HCT116 (cell line): ENCODE measurements at regions not wholly inside any gene's neighbourhood (a gene's known extent, or its start where the extent isn't known, plus 50 kb on each side); places are given as distances from the start of the nearest gene placed in this dataset.

Source experiments
- ATAC-seq: fragments of 200-7000 bp; cut with Tn5 transposase; 2 replicates; pipeline ENCODE4 v1.9.1; 2020; ENCODE audit warnings: mild to moderate bottlenecking, moderate library complexity
- BruUV-seq: library from RNA; stranded (reverse); fragments of 400-500 nt; replicated peaks from 2 replicates; lab custom pipeline; 2021; lab: Mats Ljungman, UMichigan
- CTCF ChIA-PET: fragments of 300-600 bp; sonication (Branson Sonifier 250); formaldehyde crosslinking; loops from one replicate; lab custom pipeline; 2021; ENCODE audit warnings: antibody characterized with exemption; lab: Charles Lee
- POLR2A ChIA-PET: fragments of 300-600, 350-600 bp; sonication (Branson Sonifier 250); formaldehyde crosslinking; loops from one replicate; lab custom pipeline; 2021; ENCODE audit warnings: antibody characterized with exemption; lab: Charles Lee
- RAD21 ChIA-PET, 2 experiments: fragments of 300-600 bp; sonication (Branson Sonifier 250); formaldehyde crosslinking; loops; one replicate each; lab custom pipeline; 2023; ENCODE audit warnings: low total read pairs in 2 of 2; ENCODE audit not compliant: uncharacterized antibody in 2 of 2, unreplicated experiment in 2 of 2, low non-redundant PET in 1 of 2; lab: Charles Lee
- DNase-seq: peaks from one replicate; pipeline ENCODE4 v3.0.0-alpha.2; 2010; ENCODE audit warnings: low read depth, low spot score
- H2AFZ ChIP-seq: fragments of 200-600 bp; shearing (Covaris generic), sonication (generic); 2 replicates; pipeline ENCODE4 v1.6.1; 2017; ENCODE audit warnings: low read depth, mixed run types, mixed read lengths, antibody characterized with exemption, low read length; ENCODE audit not compliant: poor library complexity, severe bottlenecking
- H3K27ac ChIP-seq: 2 replicates; pipeline ENCODE4 v1.5.1; 2012; ENCODE audit warnings: low read depth, low read length
- H3K27me3 ChIP-seq: fragments of 200-600 bp; sonication (generic); 2 replicates; pipeline ENCODE4 v1.6.1; 2016; ENCODE audit warnings: mixed run types, low read length, mixed read lengths; ENCODE audit not compliant: insufficient read depth
- H3K36me3 ChIP-seq, 2 experiments: fragments of 200-500 bp in 1 of 2; fragments of 200-600 bp in 1 of 2; sonication (Bioruptor generic) in 1 of 2; sonication (generic) in 1 of 2; 2 replicates each; pipeline versions ENCODE4 v1.5.1 to v1.6.1; 2014 to 2016; ENCODE audit warnings: low read length in 2 of 2, inconsistent platforms in 1 of 2, mixed read lengths in 1 of 2, mixed run types in 1 of 2; ENCODE audit not compliant: insufficient read depth in 2 of 2, control insufficient read depth in 1 of 2
- H3K4me1 ChIP-seq, 2 experiments: fragments of 200-600 bp in 1 of 2; sonication (generic) in 1 of 2; 2 replicates each; pipeline versions ENCODE4 v1.5.1 to v1.6.1; 2012 to 2017; ENCODE audit warnings: low read length in 2 of 2, inconsistent platforms in 1 of 2, mild to moderate bottlenecking in 1 of 2, mixed read lengths in 1 of 2, mixed run types in 1 of 2, moderate library complexity in 1 of 2; ENCODE audit not compliant: insufficient read depth in 2 of 2, control insufficient read depth in 1 of 2
- H3K4me2 ChIP-seq: fragments of 200-600 bp; sonication (generic); 2 replicates; pipeline ENCODE4 v1.6.1; 2017; ENCODE audit warnings: mixed run types, low read length, mixed read lengths
- H3K4me3 ChIP-seq, 2 experiments: fragments of 200-600 bp in 1 of 2; sonication (generic) in 1 of 2; replicated peaks in 1 of 2; 2 replicates each; pipeline ENCODE4 v1.5.1; 2011 to 2016; ENCODE audit warnings: low read length in 2 of 2, control low read depth in 1 of 2, low read depth in 1 of 2, mild to moderate bottlenecking in 1 of 2, mixed read lengths in 1 of 2, mixed run types in 1 of 2
- H3K79me2 ChIP-seq: fragments of 200-600 bp; sonication (generic); 2 replicates; pipeline ENCODE4 v1.6.1; 2017; ENCODE audit warnings: mild to moderate bottlenecking, mixed run types, low read length, moderate library complexity, mixed read lengths; ENCODE audit not compliant: insufficient read depth
- H3K9ac ChIP-seq: fragments of 200-600 bp; sonication (generic); 2 replicates; pipeline ENCODE4 v1.6.1; 2016; ENCODE audit warnings: low read length, mixed read lengths
- H3K9me2 ChIP-seq: fragments of 200-600 bp; sonication (generic), shearing (Covaris generic); 2 replicates; pipeline ENCODE4 v1.6.1; 2017; ENCODE audit warnings: mixed run types, mild to moderate bottlenecking, moderate library complexity; ENCODE audit not compliant: insufficient read depth
- H3K9me3 ChIP-seq, 2 experiments: fragments of 200-500 bp in 1 of 2; fragments of 200-600 bp in 1 of 2; sonication (Bioruptor generic) in 1 of 2; sonication (generic) in 1 of 2; 2 replicates each; pipeline ENCODE4 v1.6.1; 2014 to 2017; ENCODE audit warnings: low read length in 2 of 2, mixed read lengths in 2 of 2, inconsistent platforms in 1 of 2, low read depth in 1 of 2, mild to moderate bottlenecking in 1 of 2, mixed run types in 1 of 2, moderate library complexity in 1 of 2; ENCODE audit not compliant: control insufficient read depth in 1 of 2, insufficient read depth in 1 of 2
- H4K20me1 ChIP-seq: fragments of 200-600 bp; sonication (generic), shearing (Covaris generic); 2 replicates; pipeline ENCODE4 v1.6.1; 2017; ENCODE audit warnings: mixed run types, mild to moderate bottlenecking, moderate library complexity; ENCODE audit not compliant: insufficient read depth
- CBX3 ChIP-seq: IDR thresholded peaks from 2 replicates; pipeline ENCODE4 v1.6.1; 2012; ENCODE audit warnings: low read depth
- EGR1 ChIP-seq: IDR thresholded peaks from 2 replicates; pipeline ENCODE4 v1.6.1; 2012; ENCODE audit warnings: low read depth
- ELF1 ChIP-seq: IDR thresholded peaks from 2 replicates; pipeline ENCODE4 v1.6.1; 2012; ENCODE audit warnings: low read depth, borderline replicate concordance
- EZH2phosphoT487 ChIP-seq: fragments of 200-600 bp; IDR thresholded peaks from 2 replicates; pipeline ENCODE4 v1.6.1; 2018; ENCODE audit warnings: antibody characterized with exemption, borderline replicate concordance
- FOSL1 ChIP-seq: IDR thresholded peaks from 2 replicates; pipeline ENCODE4 v1.6.1; 2012; ENCODE audit warnings: low read depth
- MAX ChIP-seq: IDR thresholded peaks from 2 replicates; pipeline ENCODE4 v1.6.1; 2012
- POLR2A ChIP-seq: IDR thresholded peaks from 2 replicates; pipeline ENCODE4 v1.7.0; 2011; ENCODE audit warnings: borderline replicate concordance; ENCODE audit not compliant: insufficient read depth, insufficient read length; ENCODE audit errors: extremely low read depth
- POLR2AphosphoS5 ChIP-seq: IDR thresholded peaks from 2 replicates; pipeline ENCODE4 v1.6.1; 2011; ENCODE audit warnings: mild to moderate bottlenecking, low read depth, low read length, moderate library complexity
- RAD21 ChIP-seq: IDR thresholded peaks from 2 replicates; pipeline ENCODE4 v1.6.1; 2012; ENCODE audit warnings: low read depth, mild to moderate bottlenecking
- SP1 ChIP-seq: IDR thresholded peaks from 2 replicates; pipeline ENCODE4 v1.6.1; 2012; ENCODE audit warnings: low read depth
- TCF7L2 ChIP-seq: IDR thresholded peaks from 2 replicates; pipeline ENCODE4 v1.7.0; 2011; ENCODE audit warnings: borderline replicate concordance, inconsistent platforms; ENCODE audit not compliant: insufficient read depth, insufficient read length; ENCODE audit errors: extremely low read depth
- YY1 ChIP-seq: IDR thresholded peaks from 2 replicates; pipeline ENCODE4 v1.6.1; 2011; ENCODE audit warnings: low read length, low read depth, moderate library complexity, mild to moderate bottlenecking; ENCODE audit not compliant: insufficient replicate concordance; ENCODE audit errors: extremely low read depth
- ZFX ChIP-seq: fragments of 450-650 bp; IDR thresholded peaks from 2 replicates; pipeline ENCODE4 v1.6.1; 2017
- intact Hi-C: fragments of 100-400 bp; cut with micrococcal nuclease; formaldehyde crosslinking; loops from 2 replicates; pipeline ENCODE4 v1.10.0; 2022
- TF ChIP-seq, protein P1 (sequence below): IDR thresholded peaks from 2 replicates; pipeline ENCODE4 v1.6.1; 2012; ENCODE audit warnings: low read depth
- TF ChIP-seq, protein P2 (sequence below): IDR thresholded peaks from 2 replicates; pipeline ENCODE4 v1.6.1; 2012
- TF ChIP-seq, protein P3 (sequence below): IDR thresholded peaks from 2 replicates; pipeline ENCODE4 v1.6.1; 2011; ENCODE audit warnings: mild to moderate bottlenecking, low read length, moderate library complexity; ENCODE audit not compliant: insufficient replicate concordance; ENCODE audit errors: extremely low read depth

- Histone ChIP-seq H3K79me2 (no peaks in the 10 kb centered on the region), H3K9ac (no peak overlapping the region), H3K27me3 (no peaks in the 10 kb centered on the region), H3K27ac (no peak overlapping the region), H3K4me1 (no peaks in the 10 kb centered on the region), H4K20me1 (no peaks in the 10 kb centered on the region), H3K36me3 (no peaks in the 10 kb centered on the region), H3K4me3 (no peak overlapping the region), H3K9me3 (peaks cover 10 to 12% of the 10 kb centered on the region in 2 experiments; a peak in 2 of 4 replicates), H3K9me2 (no peaks in the 10 kb centered on the region), H3K4me2 (no peak overlapping the region), H2AFZ (no peak overlapping the region)
- CTCF ChIA-PET, result no interaction called here
- POLR2A ChIA-PET, result no interaction called here
- intact Hi-C loops, result no loop called here
- RAD21 ChIA-PET, result no interaction called here
- TF ChIP-seq FOSL1 (no peak), EZH2phosphoT487 (no peak), ZFX (no peak), RAD21 (no peak), TCF7L2 (no peak), POLR2A (no peak), ELF1 (no peak), MAX (no peak), YY1 (no peak), CBX3 (no peak), POLR2AphosphoS5 (no peak), EGR1 (no peak), SP1 (no peak)
- TF ChIP-seq, protein P1, sequence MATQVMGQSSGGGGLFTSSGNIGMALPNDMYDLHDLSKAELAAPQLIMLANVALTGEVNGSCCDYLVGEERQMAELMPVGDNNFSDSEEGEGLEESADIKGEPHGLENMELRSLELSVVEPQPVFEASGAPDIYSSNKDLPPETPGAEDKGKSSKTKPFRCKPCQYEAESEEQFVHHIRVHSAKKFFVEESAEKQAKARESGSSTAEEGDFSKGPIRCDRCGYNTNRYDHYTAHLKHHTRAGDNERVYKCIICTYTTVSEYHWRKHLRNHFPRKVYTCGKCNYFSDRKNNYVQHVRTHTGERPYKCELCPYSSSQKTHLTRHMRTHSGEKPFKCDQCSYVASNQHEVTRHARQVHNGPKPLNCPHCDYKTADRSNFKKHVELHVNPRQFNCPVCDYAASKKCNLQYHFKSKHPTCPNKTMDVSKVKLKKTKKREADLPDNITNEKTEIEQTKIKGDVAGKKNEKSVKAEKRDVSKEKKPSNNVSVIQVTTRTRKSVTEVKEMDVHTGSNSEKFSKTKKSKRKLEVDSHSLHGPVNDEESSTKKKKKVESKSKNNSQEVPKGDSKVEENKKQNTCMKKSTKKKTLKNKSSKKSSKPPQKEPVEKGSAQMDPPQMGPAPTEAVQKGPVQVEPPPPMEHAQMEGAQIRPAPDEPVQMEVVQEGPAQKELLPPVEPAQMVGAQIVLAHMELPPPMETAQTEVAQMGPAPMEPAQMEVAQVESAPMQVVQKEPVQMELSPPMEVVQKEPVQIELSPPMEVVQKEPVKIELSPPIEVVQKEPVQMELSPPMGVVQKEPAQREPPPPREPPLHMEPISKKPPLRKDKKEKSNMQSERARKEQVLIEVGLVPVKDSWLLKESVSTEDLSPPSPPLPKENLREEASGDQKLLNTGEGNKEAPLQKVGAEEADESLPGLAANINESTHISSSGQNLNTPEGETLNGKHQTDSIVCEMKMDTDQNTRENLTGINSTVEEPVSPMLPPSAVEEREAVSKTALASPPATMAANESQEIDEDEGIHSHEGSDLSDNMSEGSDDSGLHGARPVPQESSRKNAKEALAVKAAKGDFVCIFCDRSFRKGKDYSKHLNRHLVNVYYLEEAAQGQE, result no peak
- TF ChIP-seq, protein P2, sequence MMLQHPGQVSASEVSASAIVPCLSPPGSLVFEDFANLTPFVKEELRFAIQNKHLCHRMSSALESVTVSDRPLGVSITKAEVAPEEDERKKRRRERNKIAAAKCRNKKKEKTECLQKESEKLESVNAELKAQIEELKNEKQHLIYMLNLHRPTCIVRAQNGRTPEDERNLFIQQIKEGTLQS, result no peak
- TF ChIP-seq, protein P3, sequence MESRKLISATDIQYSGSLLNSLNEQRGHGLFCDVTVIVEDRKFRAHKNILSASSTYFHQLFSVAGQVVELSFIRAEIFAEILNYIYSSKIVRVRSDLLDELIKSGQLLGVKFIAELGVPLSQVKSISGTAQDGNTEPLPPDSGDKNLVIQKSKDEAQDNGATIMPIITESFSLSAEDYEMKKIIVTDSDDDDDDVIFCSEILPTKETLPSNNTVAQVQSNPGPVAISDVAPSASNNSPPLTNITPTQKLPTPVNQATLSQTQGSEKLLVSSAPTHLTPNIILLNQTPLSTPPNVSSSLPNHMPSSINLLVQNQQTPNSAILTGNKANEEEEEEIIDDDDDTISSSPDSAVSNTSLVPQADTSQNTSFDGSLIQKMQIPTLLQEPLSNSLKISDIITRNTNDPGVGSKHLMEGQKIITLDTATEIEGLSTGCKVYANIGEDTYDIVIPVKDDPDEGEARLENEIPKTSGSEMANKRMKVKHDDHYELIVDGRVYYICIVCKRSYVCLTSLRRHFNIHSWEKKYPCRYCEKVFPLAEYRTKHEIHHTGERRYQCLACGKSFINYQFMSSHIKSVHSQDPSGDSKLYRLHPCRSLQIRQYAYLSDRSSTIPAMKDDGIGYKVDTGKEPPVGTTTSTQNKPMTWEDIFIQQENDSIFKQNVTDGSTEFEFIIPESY, result no peak
- no TSS peak for BruUV-seq
- ATAC-seq, result no peak
- no peak for DNase-seq
Measured at GRCh38 chr9:79780559-79780958, 208.8 kb downstream of the TLE4 start.
